Upper lobe of left lung (tissue), 6 donors: ENCODE measurements at regions not wholly inside any gene's neighbourhood (a gene's known extent, or its start where the extent isn't known, plus 50 kb on each side); places are given as distances from the start of the nearest gene placed in this dataset.
A peak's percentile ranks its signal among the peaks of the same experiment; 100 is the strongest.

Experiments
- ATAC-seq, 2 donors: fragments of 200-7000 bp; cut with Tn5 transposase; one replicate each; pipeline ENCODE4 v1.9.1; 2022; ENCODE audit warnings: mild to moderate bottlenecking in 2 of 2, moderate library complexity in 2 of 2; ENCODE audit not compliant: low FRiP score in 2 of 2
- DNase-seq, 2 donors: peaks; one replicate each; pipeline ENCODE4 v3.0.0-alpha.2; 2019 to 2020
- H3K27ac ChIP-seq, 4 donors: fragments of 200-600 bp; sonication (generic); one replicate each; pipeline ENCODE4 v1.5.1; 2016 to 2019
- H3K27me3 ChIP-seq, 4 donors: fragments of 200-600 bp; sonication (generic); one replicate each; pipeline ENCODE4 v1.5.1; 2017 to 2019
- H3K36me3 ChIP-seq, 4 donors: fragments of 200-600 bp; sonication (generic); one replicate each; pipeline ENCODE4 v1.5.1; 2016 to 2019
- H3K4me1 ChIP-seq, 4 donors: fragments of 200-600 bp; sonication (generic); one replicate each; pipeline ENCODE4 v1.5.1; 2018 to 2019
- H3K4me3 ChIP-seq, 4 donors: fragments of 200-600 bp; sonication (generic); one replicate each; pipeline ENCODE4 v1.5.1; 2017 to 2019; ENCODE audit warnings: mild to moderate bottlenecking in 2 of 4, moderate library complexity in 1 of 4
- H3K9me3 ChIP-seq, 4 donors: fragments of 200-600 bp; sonication (generic); one replicate each; pipeline ENCODE4 v1.5.1; 2018 to 2019
- CTCF ChIP-seq, 6 experiments: fragments of 450-650 bp in 4 of 6; fragments of 200-600 bp in 2 of 6; sonication (generic) in 2 of 6; IDR thresholded peaks; one replicate each; pipeline ENCODE4 v1.5.1; 2016 to 2019; ENCODE audit warnings: antibody characterized with exemption in 6 of 6
- EP300 ChIP-seq, 4 donors: sonication (generic); formaldehyde crosslinking; IDR thresholded peaks; one replicate each; pipeline ENCODE4 v1.5.1; 2017; ENCODE audit warnings: antibody characterized with exemption in 4 of 4, control low read depth in 2 of 4
- POLR2A ChIP-seq, 4 donors: fragments of 450-650 bp; IDR thresholded peaks; one replicate each; pipeline ENCODE4 v1.5.1; 2016 to 2017; ENCODE audit warnings: antibody characterized with exemption in 4 of 4, mild to moderate bottlenecking in 2 of 4
- POLR2AphosphoS5 ChIP-seq, 2 donors: sonication (generic); formaldehyde crosslinking; IDR thresholded peaks; one replicate each; pipeline ENCODE4 v1.5.1; 2017; ENCODE audit warnings: antibody characterized with exemption in 2 of 2
- WGBS, 2 donors: methylation state at CpG; one replicate each; pipeline ENCODE4 v1.1.5; 2017 to 2018; 5-methylcytosine and 5-hydroxymethylcytosine counted together
- donor health status: DM: no; HTN: no; CAD: no; lungs with moderate emphysema.
- donor health status: DM: no; HTN: yes; CAD: no; lungs with severe emphysema.

GRCh38 chr7:106426803-106427202 lies 142.0 kb upstream of the NAMPT start:
- Histone ChIP-seq H3K27me3 (no peaks in the 10 kb centered on the region), H3K27ac (peak overlapping the region in 3 of 4 donors; percentile 88 to 93 (median 90)), H3K9me3 (no peaks in the 10 kb centered on the region), H3K4me1 (peaks cover 37 to 49% (median 39%) of the 10 kb centered on the region in 4 donors), H3K4me3 (no peak overlapping the region), H3K36me3 (no peaks in the 10 kb centered on the region)
- no peak for TF ChIP-seq POLR2A (IDR thresholded peaks at IDR 0.05)
- no peak for TF ChIP-seq CTCF (IDR thresholded peaks at IDR 0.05)
- TF ChIP-seq POLR2AphosphoS5 (IDR thresholded peaks at IDR 0.05), result no peak
- TF ChIP-seq EP300 (IDR thresholded peaks at IDR 0.05), result no peak
- DNase-seq, result no peak
- WGBS, 2 donors, result 80 to 84% methylated on average over 7 of the region's 7 CpGs
- no peak for ATAC-seq

- peak overlapping the region in 1 of 4 donors; percentile 1 for H3K4me3 ChIP-seq
- peak in 1 of 2 donors; percentile 90 for DNase-seq
These were observed 140.4 kb upstream of the NAMPT start for GRCh38 chr7:106425017-106425719.

GRCh38 chr7:106424476-106425016 lies 139.8 kb upstream of the NAMPT start:
- Histone ChIP-seq H3K4me1 (peaks cover 51 to 65% (median 54%) of the 10 kb centered on the region in 4 donors), H3K4me3 (no peak overlapping the region), H3K27ac (peak overlapping the region; percentile 71 to 88 (median 84)), H3K27me3 (no peaks in the 10 kb centered on the region), H3K9me3 (no peaks in the 10 kb centered on the region), H3K36me3 (no peaks in the 10 kb centered on the region)
- DNase-seq, result no peak
- TF ChIP-seq EP300 (IDR thresholded peaks at IDR 0.05) (no peak), POLR2AphosphoS5 (IDR thresholded peaks at IDR 0.05) (no peak), CTCF (IDR thresholded peaks at IDR 0.05) (peak in 1 of 6 experiments; percentile 4), POLR2A (IDR thresholded peaks at IDR 0.05) (no peak)
- WGBS, 2 donors, result 7 to 8% methylated on average over 1 of the region's 1 CpG
- ATAC-seq, result no peak

More at GRCh38 chr7:106425017-106425719, 140.4 kb upstream of the NAMPT start:
- Histone ChIP-seq H3K27ac (peak overlapping the region; percentile 76 to 93 (median 89)), H3K9me3 (no peaks in the 10 kb centered on the region), H3K4me1 (peaks cover 49 to 65% (median 53%) of the 10 kb centered on the region in 4 donors), H3K27me3 (no peaks in the 10 kb centered on the region), H3K36me3 (no peaks in the 10 kb centered on the region)
- ATAC-seq, result peak; percentile 85
- WGBS, 2 donors, result 15 to 19% methylated on average over 7 of the region's 7 CpGs
- TF ChIP-seq POLR2A (IDR thresholded peaks at IDR 0.05), result peak in 3 of 4 donors; percentile 12 to 52 (median 26)
- peak; percentile 93 to 99 for TF ChIP-seq POLR2AphosphoS5 (IDR thresholded peaks at IDR 0.05)
- peak; percentile 97 to 100 (median 98) for TF ChIP-seq EP300 (IDR thresholded peaks at IDR 0.05)
- TF ChIP-seq CTCF (IDR thresholded peaks at IDR 0.05), result peak in 1 of 6 experiments; percentile 3

- TF ChIP-seq EP300 (IDR thresholded peaks at IDR 0.05) (no peak), POLR2AphosphoS5 (IDR thresholded peaks at IDR 0.05) (no peak), POLR2A (IDR thresholded peaks at IDR 0.05) (no peak), CTCF (IDR thresholded peaks at IDR 0.05) (no peak)
- DNase-seq (no peak), ATAC-seq (no peak)
- Histone ChIP-seq H3K4me1 (peaks cover 55 to 65% (median 60%) of the 10 kb centered on the region in 4 donors), H3K9me3 (no peaks in the 10 kb centered on the region), H3K27me3 (no peaks in the 10 kb centered on the region), H3K36me3 (no peaks in the 10 kb centered on the region), H3K27ac (peak overlapping the region; percentile 71 to 88 (median 84)), H3K4me3 (no peak overlapping the region)
- 95 to 97% methylated on average over 4 to 5 of the region's 5 CpGs for WGBS, 2 donors
These were observed 139.2 kb upstream of the NAMPT start for GRCh38 chr7:106423821-106424475.
